ENCODE measurements at regions not wholly inside any gene's neighbourhood (a gene's known extent, or its start where the extent isn't known, plus 50 kb on each side); places are given as distances from the start of the nearest gene placed in this dataset.

- no peak for FAIRE-seq
Measured at GRCh38 chr6:114404339-114404955, 61.6 kb upstream of the HS3ST5 start.

GRCh38 chr6:114403858-114404257 is 61.0 kb upstream of the HS3ST5 start:
- FAIRE-seq: no peak

GRCh38 chr6:114398481-114398880 is 55.7 kb upstream of the HS3ST5 start:
- FAIRE-seq: no peak
